Pancreas (tissue), 10 donors: ENCODE measurements at regions not wholly inside any gene's neighbourhood (a gene's known extent, or its start where the extent isn't known, plus 50 kb on each side); places are given as distances from the start of the nearest gene placed in this dataset.
A peak's percentile ranks its signal among the peaks of the same experiment; 100 is the strongest.
"Not testable (repeated sequence)": the region's sequence is repeated elsewhere in the genome, so short reads cannot be mapped to it uniquely, and the experiment has no call there.

Source experiments
- ATAC-seq, 4 donors: fragments of 200-7000 bp; cut with Tn5 transposase; one replicate each; pipeline versions ENCODE4 v1.8.0 to v1.9.1; 2020; ENCODE audit warnings: mild to moderate bottlenecking in 4 of 4, moderate library complexity in 4 of 4
- DNase-seq, 6 donors: peaks; one replicate each; pipeline ENCODE4 v3.0.0-alpha.2; 2020
- FAIRE-seq: peaks from 2 replicates; lab custom pipeline; 2012; peaks lifted over from hg19 to GRCh38; lab: Jason Lieb, UNC
- H3K27ac ChIP-seq, 4 donors: fragments of 200-600 bp; sonication (generic); 1 replicate in 3 of 4; 2 replicates in 1 of 4; pipeline versions ENCODE4 v1.5.0 to v1.8.0; 2020
- H3K27me3 ChIP-seq, 4 donors: fragments of 200-600 bp; one replicate each; pipeline ENCODE4 v1.8.0; 2021
- H3K36me3 ChIP-seq, 3 donors: fragments of 200-600 bp; sonication (generic) in 1 of 3; one replicate each; pipeline versions ENCODE4 v1.5.0 to v1.8.0; 2020 to 2021
- H3K4me1 ChIP-seq, 3 donors: fragments of 200-600 bp; one replicate each; pipeline ENCODE4 v1.8.0; 2021
- H3K4me3 ChIP-seq, 4 donors: fragments of 200-600 bp; sonication (generic) in 2 of 4; one replicate each; pipeline versions ENCODE4 v1.5.0 to v1.8.0; 2020 to 2021
- H3K9me3 ChIP-seq, 4 donors: fragments of 200-600 bp; one replicate each; pipeline ENCODE4 v1.8.0; 2021
- CTCF ChIP-seq, 4 donors: fragments of 200-600 bp; sonication (generic) in 3 of 4; IDR thresholded peaks; one replicate each; pipeline versions ENCODE4 v1.5.0 to v1.8.0; 2021; ENCODE audit warnings: antibody characterized with exemption in 4 of 4
- WGBS, 2 donors: extraction: QIAGEN DNeasy Blood & Tissue Kit; methylation state at CpG; one replicate each; pipeline ENCODE4 v1.1.7; 2013; 5-methylcytosine and 5-hydroxymethylcytosine counted together
- intact Hi-C, 3 donors: fragments of 100-400 bp; cut with DNase I; formaldehyde crosslinking; loops; one replicate each; pipeline versions ENCODE4 v1.11.1 to v1.14.2; 2022
- donor health status: healthy with polysubstance abuse.
- donor health status: DM: no; HTN: no; CAD: no; lungs with moderate emphysema.
- donor health status: DM: no; HTN: no; CAD: no.
- donor health status: control.
- donor health status: control.
- donor health status: Bipolar disorder and iron deficiency.
- donor health status: DM: yes; HTN: yes; CAD: no.
- donor health status: DM: no; HTN: no; CAD: no.
- donor health status: DM: no; HTN: no; CAD: no.
- donor health status: DM: yes; HTN: yes; CAD: no.

GRCh38 chr13:23966691-23967615 lies 69.7 kb upstream of the C1QTNF9B start:
- H3K4me1 ChIP-seq, result peaks cover 0 to 9% (median 6%) of the 10 kb centered on the region in 3 donors
- H3K4me3 ChIP-seq, result peak overlapping the region in 2 of 4 donors; percentile 3 to 37
- no peaks in the 10 kb centered on the region for H3K27me3 ChIP-seq
- DNase-seq, result no peak
- no peaks in the 10 kb centered on the region for H3K9me3 ChIP-seq
- H3K27ac ChIP-seq, result peak overlapping the region in 2 of 4 donors; percentile 63 to 67
- FAIRE-seq, result no peak
- 50 to 53% methylated on average over 11 of the region's 11 CpGs for WGBS, 2 donors
- no peak for TF ChIP-seq CTCF (IDR thresholded peaks at IDR 0.05)
- intact Hi-C loops, result no loop called here
- H3K36me3 ChIP-seq, result no peaks in the 10 kb centered on the region
- ATAC-seq, result peak; percentile 46 to 65 (median 58)

DNA sequence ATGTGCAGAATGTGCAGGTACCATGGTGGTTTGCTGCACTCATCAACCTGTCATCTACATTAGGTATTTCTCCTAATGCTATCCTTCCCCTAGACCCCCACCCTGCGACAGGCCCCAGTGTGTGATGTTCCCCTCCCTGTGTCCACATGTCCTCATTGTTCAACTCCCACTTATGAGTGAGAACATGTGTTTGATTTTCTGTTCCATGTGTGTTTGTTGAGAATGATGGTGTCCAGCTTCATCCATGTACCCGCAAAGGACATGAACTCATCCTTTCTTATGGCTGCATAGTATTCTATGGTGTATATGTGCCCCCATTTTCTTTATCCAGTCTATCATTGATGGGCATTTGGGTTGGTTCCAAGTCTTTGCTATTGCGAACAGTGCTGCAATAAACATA lies 70.5 kb upstream of the C1QTNF9B start:
- WGBS, 2 donors, result 95 to 97% methylated on average over 3 of the region's 3 CpGs
- intact Hi-C loops, DNase-seq, H3K36me3 ChIP-seq, ATAC-seq, H3K27me3 ChIP-seq, H3K27ac ChIP-seq, FAIRE-seq, H3K4me3 ChIP-seq, H3K9me3 ChIP-seq, H3K4me1 ChIP-seq: not testable (repeated sequence)

DNA sequence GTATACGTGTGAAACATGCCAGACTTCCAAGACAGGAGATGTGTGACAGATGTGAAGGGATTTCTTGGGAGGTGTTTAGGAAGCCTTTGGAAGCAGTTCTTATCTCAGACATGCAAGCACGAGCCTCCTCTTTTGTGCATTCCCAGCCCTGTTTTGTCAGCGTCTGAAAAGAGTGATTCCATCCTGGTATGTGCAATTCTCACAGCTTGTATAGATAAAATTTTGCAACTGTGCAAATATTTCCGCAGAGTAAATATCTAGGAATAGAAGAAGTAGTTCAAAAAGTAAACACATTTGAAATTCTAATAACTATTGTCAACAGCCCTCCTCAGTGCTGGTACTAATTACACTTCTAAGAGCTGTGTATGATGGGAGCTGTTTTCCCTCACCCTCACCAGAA lies 72.3 kb upstream of the C1QTNF9B start:
- WGBS, 2 donors, result 8 to 13% methylated on average over 4 of the region's 4 CpGs
- DNase-seq (no peak), ATAC-seq (peak in 3 of 4 donors; percentile 22 to 69 (median 36))

DNA sequence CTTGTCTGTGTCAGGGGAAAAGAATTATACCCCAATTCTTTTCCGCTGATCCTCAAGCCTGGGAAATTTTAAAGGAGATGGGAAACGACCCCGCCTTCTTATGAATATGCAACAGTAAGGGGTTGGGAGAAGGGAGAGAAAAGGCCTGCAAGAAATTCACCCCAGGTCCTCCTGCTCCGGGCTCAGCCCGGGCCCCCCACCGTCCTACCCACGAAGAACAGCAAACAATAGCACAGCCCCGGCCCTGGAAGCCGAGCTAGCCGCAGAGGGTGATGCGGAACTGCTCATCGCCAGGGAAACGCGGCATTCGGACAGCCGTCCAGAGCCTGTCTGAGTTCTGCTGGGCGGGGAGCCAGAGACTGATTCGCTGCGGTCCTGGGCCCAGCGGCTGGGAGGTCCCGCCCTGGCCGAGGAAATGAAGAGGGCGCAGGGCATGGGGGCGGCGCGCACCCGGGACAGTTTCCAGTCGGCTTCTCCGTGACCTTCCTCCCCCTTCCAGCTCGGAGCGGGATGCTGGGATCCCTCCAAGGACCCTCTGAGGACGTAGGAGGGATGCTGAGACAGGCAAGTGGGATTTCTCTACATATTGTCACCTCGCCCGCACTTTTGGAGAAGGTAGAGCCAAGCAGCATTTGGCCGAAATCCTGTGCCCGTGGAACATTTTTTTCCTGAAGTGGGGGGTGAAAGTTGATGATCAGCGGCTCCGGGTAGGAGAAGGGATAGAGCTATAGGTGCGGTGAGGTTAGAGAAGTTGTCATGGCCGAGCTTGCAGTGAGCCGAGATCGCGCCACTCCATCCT lies 82.3 kb upstream of the C1QTNF9B start:
- FAIRE-seq (no peak), DNase-seq (peak; percentile 58 to 84 (median 70)), ATAC-seq (peak; percentile 77 to 89 (median 86))
- intact Hi-C loops, result no loop called here
- H3K4me1 ChIP-seq, result peaks cover 0 to 5% (median 0%) of the 10 kb centered on the region in 3 donors
- peak overlapping the region; percentile 21 to 51 (median 36) for H3K4me3 ChIP-seq
- H3K27me3 ChIP-seq, result no peaks in the 10 kb centered on the region
- 2 to 3% methylated on average over 40 to 43 of the region's 43 CpGs for WGBS, 2 donors
- H3K36me3 ChIP-seq, result no peaks in the 10 kb centered on the region
- no peaks in the 10 kb centered on the region for H3K9me3 ChIP-seq
- TF ChIP-seq CTCF (IDR thresholded peaks at IDR 0.05), result no peak
- peak overlapping the region; percentile 47 to 64 (median 55) for H3K27ac ChIP-seq

More for the DNA sequence above, 72.3 kb upstream of the C1QTNF9B start:
- Histone ChIP-seq H3K27me3 (no peaks in the 10 kb centered on the region), H3K27ac (no peak overlapping the region), H3K4me3 (no peak overlapping the region), H3K36me3 (no peaks in the 10 kb centered on the region), H3K9me3 (no peaks in the 10 kb centered on the region), H3K4me1 (peaks cover 0 to 9% (median 6%) of the 10 kb centered on the region in 3 donors)
- no peak for FAIRE-seq
- TF ChIP-seq CTCF (IDR thresholded peaks at IDR 0.05), result no peak
- intact Hi-C loops, result no loop called here

DNA sequence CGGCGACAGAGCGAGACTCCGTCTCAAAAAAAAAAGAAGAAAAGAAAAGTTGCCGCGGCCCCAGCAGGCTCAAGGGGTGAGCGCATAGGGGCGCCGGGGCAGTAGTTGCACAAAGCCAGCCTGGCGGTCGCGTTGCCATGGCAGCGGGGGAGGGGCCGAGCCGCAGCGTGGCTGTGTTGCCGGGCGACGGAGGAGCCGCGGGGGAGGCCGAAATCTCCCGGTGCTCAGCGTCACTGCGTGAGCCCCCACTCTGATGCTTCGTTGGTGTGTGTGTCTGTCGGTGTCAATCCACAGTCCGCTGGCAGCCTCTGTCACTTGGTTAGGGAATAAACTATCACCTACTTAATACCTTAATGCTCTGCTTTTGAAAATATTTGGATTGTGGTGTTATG lies 82.9 kb upstream of the C1QTNF9B start:
- FAIRE-seq, result no peak

More for the DNA sequence above, 82.9 kb upstream of the C1QTNF9B start:
- no peak for TF ChIP-seq CTCF (IDR thresholded peaks at IDR 0.05)
- no peaks in the 10 kb centered on the region for H3K27me3 ChIP-seq
- intact Hi-C loops, result no loop called here
- no peaks in the 10 kb centered on the region for H3K36me3 ChIP-seq
- 2% methylated on average over 27 to 28 of the region's 28 CpGs for WGBS, 2 donors
- peak overlapping the region; percentile 21 to 51 (median 36) for H3K4me3 ChIP-seq
- peak overlapping the region; percentile 47 to 64 (median 55) for H3K27ac ChIP-seq
- DNase-seq (peak; percentile 76 to 92 (median 82)), ATAC-seq (peak; percentile 79 to 94 (median 88))
- H3K4me1 ChIP-seq, result peaks cover 0 to 5% (median 0%) of the 10 kb centered on the region in 3 donors
- no peaks in the 10 kb centered on the region for H3K9me3 ChIP-seq
